ENCODE measurements at regions not wholly inside any gene's neighbourhood (a gene's known extent, or its start where the extent isn't known, plus 50 kb on each side); places are given as distances from the start of the nearest gene placed in this dataset.

GRCh38 chr4:108331905-108332632, 163.3 kb upstream of the LEF1 start:
- TF ChIP-seq, protein P1, sequence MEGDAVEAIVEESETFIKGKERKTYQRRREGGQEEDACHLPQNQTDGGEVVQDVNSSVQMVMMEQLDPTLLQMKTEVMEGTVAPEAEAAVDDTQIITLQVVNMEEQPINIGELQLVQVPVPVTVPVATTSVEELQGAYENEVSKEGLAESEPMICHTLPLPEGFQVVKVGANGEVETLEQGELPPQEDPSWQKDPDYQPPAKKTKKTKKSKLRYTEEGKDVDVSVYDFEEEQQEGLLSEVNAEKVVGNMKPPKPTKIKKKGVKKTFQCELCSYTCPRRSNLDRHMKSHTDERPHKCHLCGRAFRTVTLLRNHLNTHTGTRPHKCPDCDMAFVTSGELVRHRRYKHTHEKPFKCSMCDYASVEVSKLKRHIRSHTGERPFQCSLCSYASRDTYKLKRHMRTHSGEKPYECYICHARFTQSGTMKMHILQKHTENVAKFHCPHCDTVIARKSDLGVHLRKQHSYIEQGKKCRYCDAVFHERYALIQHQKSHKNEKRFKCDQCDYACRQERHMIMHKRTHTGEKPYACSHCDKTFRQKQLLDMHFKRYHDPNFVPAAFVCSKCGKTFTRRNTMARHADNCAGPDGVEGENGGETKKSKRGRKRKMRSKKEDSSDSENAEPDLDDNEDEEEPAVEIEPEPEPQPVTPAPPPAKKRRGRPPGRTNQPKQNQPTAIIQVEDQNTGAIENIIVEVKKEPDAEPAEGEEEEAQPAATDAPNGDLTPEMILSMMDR (IDR thresholded peaks at IDR 0.05; ENCODE audit: low read length) = no peak
- no peak for TF ChIP-seq EZH2 (optimal IDR thresholded peaks at IDR 0.05; ENCODE audit: low read depth, low read length)

All from MM.1S (cell line).